ENCODE measurements at regions not wholly inside any gene's neighbourhood (a gene's known extent, or its start where the extent isn't known, plus 50 kb on each side); places are given as distances from the start of the nearest gene placed in this dataset.

DNA sequence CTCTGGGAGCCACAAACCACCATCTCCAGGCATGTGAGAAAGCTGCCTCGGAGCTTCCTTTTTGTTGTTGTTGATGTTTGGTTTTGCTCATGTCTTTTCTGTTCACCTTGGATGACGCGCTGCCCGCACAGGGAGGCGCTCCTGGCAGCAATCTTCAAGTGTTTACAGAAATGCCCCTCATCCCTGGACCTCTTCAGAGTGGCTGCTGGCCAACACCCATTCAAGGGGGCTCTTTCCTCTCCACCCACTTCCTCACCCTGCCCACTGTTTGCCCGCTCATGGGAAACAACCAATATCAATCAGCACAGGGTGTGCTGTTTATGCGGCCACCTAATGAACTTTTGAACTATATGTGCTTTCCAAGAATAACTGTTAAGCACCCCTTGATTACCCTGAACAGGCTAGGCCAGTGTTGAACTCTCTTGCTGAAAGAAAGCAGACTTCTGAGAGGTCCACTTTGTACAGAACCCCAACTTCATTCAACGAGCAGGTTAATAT lies 355.1 kb upstream of the CLNK start:
- DNase-seq = no peak

DNA sequence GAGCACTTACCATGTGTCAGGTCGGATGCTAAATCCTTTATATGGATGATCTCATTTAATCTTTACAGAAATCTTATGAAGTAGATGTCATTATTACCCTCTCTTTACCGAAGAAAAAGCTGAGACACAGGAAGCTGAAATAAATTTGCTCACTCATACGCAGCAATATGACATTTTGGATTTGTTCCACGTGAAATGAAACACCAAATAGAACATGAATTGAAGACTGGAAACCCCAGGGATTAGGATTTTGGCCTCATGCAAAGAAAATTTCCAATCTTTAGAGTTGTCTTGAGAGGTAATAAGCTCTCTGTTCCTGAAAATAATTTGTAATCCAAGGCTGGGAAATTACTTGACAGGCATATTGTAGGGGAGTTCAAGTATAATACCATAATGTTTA lies 354.4 kb upstream of the CLNK start:
- DNase-seq = no peak

DNA sequence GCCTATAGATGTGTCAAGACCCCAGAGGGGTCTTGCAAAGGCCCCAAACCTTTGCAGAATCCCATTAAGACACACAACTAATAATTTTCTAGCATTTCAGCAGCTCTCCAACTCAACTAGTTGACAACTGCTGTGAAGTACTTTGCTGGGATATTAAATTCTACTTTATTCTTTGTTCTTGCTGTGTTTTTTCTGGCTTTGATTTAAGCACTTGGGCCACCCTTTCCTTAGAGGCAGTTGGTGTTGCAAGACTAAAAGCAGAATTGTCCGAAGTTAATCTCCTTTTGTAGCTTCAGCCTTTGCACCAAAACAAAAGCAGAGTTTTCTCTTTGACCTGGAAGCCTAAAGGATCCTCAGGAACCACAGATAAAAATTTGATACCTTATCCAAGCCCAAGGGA lies 353.1 kb upstream of the CLNK start:
- DNase-seq = no peak

DNA sequence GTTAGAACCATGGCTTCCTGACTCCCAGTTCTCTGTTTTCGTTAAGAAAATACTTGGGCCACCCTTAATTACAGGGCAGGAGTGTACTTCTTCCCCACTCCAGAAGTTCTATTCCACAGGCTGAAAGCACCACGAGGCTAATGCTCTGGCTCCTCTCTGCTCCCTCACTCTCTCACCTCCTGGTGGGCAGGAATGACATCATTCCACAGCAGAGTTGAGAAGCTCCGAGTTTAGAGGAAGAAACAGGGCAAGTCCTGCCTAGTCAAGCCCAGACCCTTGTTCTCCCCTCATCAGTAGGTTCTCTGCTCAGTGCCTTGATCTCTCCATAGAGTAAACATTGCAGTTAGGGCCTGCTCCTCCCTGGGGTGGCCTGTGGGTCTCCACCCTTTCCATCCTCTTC lies 343.8 kb upstream of the CLNK start:
- DNase-seq = no peak

DNA sequence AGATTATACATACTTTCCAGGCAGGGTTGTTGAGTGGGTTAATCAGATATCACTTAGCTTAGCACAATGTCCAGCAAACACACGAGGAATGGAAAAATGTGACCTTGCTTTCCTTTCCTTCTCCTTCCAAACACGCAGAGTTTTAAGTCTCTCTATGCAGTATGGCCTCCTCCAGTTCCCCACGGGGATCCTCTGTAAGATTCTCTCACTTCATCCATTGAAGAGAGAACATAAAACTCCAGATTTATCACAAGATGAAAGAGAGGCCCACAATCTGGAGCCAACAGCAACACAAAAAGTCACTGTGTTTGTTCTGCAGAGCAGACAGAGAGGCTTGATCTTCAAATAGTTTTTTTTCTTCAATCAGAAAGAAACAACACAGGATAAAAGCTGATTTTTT lies 336.8 kb upstream of the CLNK start:
- DNase-seq = no peak

DNA sequence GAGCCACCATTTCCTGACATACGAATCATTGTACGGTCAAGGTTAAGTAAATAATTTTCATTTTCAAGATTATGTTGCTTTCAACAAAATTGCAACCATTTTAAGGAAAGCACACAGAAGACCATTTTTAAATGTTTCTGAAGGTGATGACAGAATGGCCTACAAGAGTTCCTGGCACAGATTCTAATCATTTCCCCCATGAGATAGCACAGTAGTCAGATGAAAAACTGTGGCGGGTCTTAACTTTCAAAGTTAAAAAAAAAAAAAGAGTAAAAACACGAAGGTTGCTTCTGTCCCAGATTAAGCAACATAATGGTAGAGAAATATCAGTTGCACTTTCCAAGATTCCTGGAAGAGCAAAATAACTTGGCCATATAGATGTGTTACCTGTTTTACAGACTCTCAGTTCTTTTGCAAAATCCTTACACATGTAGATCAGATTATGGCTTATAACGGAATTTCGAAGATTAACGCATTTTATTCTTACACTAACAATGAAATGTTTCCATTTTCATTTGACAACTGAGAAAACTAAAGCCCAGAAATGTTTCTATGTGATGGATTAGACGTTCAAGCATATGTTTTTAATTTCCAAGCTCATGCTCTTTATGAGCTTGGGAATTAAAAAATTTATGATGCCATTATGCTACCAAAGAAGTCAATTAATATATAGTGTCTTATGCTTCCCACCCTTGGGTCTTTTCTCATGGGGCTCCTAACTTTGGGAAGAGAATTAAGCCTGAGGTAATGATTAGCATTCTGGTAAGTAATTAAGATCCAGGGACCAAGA lies 335.1 kb upstream of the CLNK start:
- no peak for DNase-seq

DNA sequence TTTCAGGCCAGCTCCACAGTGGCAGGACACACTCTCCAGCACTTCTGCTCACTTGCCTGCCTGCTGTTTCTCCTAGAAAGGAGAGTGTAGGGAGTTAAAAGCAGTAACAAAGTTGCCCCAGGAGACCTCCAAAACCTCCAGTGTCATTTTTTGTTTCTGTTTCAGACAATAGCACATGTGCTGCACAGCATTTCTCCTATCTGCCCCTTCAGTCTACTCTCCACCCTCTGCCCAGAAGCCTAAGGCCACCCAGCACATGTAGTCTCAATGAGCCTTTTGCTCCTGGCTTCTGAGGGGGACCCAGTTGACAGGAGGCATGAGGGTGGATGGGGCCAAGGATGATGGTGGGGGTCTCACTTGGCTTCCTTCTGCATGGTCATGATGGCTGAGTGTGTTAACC lies 329.6 kb upstream of the CLNK start:
- no peak for DNase-seq

DNA sequence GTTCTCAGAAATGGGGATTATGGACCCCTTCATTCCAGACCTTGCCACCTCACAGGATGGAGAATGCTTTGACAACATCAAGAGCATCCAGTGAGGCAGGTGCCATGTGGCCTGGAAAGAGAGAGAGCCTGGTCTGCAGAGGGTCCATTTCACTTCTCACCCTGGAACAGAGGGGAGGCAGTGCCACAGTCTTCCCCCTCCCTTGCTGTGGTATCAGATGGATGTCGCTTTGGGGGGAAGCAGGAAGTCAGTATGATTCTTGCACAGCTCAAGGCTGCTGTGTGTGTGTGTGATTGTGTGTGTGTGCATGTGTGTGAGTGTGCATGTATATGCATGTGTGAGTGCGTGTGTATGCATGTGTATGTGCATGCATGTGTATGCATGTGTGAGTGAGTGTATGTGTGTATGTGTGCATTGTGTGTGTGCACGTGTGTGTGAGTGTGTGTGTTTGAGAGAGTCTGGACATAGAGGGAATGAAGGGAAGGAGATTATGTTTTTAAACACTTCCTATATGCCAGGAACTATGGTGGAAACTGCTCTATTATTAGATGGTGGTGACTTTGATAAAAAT lies 328.6 kb upstream of the CLNK start:
- no peak for DNase-seq

DNA sequence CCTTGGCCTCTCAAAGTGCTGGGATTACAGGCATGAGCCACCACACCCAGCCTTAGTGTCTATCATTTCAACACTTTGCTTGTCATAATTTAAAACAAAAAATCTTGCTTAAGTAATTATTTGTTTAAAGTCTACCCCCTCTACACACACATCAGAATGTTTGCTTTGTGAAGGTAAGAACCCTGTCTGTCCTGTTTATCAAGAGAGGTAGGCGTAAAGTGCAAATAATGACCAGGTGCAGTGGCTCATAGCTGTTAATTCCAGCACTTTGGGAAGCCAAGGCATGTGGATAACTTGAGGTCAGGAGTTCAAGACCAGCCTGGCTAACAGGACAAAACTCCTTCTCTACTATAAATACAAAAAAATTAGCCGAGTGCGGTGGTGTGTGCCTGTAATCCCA lies 326.7 kb upstream of the CLNK start:
- DNase-seq = no peak

DNA sequence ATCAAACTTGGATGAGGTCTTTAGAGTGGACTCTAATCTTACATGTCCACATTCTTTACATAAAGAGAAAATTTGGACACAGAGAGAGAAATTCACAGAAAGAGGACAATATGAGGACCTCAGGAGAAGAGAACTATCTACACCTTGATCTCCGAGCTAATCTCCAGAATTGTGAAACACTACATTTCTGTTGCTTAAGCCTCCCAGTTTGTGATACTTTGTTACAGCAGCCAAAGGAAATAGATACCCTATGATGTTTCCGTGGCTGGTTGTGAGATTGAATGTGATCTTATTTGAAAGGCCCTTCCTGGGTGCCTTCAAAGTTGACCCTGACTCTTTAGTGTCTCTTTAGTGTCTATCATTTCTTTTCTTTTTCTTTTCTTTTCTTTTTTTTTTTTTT lies 326.1 kb upstream of the CLNK start:
- no peak for DNase-seq

DNA sequence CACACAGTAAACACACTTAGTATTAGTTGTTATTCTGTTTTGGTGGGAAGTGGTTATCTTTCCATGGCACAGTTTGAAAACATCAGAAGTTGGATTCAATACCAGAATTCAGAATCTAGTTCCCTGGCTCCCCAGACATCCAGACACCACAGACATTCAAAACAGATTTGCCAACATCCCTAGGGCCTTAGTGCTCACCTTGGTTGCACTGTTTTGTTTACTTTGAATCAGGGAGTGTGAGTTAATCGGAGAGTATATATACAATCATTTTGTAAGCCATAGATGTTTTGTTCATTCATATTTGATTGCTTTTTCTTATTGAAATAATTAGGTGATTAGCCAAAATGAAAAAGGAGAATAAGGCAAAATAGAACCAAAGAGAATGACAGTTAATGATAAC lies 324.7 kb upstream of the CLNK start:
- DNase-seq = no peak

DNA sequence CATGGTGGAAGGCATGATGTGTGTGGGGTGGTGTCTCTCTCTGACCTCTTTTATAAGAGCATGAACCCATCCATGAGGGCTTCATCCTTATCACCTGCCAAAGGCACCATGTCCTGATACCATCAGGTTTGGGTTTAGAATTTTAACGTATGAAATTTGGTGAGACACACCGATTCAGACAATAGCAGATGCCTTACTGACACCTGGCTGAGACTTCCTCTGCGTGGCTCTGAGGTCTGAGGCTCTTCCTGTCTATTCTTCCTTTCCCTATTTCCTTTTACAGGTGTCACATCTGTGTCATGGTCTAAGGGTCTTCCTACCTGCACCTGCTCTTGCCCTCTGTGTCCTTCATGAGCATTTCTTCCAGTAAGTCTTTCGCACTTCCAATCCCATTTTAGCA lies 320.7 kb upstream of the CLNK start:
- DNase-seq = no peak

DNA sequence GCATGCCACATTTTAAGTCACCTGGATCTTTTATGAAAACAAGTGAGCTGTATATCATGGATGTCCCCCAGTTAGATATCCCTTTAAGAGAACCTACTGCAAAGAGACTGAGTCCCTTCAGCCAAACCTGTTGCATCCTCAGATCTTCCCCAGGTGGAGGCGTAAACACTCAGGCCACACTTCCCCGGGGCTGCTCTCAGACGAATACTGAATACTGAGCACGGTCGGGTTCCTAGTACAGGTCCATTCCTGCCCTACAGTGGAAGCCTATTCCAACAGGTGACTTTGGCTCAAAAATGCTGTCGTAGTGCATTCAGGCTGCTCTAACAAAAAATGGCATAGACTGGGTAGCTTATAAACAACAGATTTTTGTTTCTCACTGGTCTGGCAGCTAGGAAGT lies 320.2 kb upstream of the CLNK start:
- no peak for DNase-seq

DNA sequence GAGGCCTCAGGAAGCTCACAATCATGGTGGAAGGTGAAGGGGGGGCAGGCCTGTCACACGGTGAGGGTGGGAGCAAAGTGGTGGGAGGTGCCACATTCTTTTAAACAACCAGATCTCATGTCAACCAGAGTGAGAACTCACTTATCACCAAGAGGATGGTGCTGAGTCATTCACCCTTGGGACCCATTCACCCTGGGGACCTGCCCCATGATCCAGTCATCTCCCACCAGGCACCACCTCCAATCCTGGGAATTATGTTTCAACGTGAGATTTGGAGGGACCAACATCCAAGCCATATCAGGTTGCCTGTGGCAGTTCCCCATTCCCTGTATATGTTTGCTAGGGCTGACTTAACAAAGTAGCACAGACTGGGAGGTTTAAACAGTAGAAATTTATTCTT lies 318.4 kb upstream of the CLNK start:
- no peak for DNase-seq

DNA sequence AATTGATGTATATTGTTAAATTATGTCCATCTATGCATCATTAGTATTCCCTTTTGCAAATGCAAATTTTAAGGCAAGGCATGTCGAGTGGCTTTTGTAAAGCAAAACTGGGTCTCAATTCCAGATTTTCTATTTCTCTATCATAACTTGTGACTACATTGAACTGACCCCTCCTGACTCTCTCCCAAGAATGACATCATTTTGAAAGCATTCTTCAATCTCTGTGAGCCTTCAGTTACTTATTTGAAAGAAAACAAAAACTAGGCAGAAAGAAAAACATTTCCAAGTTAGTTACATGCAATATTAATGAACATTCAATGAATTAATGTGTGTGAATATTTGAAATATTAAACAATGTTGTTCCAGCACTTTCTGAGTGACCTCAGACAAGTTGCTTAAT lies 314.3 kb upstream of the CLNK start:
- DNase-seq = no peak

DNA sequence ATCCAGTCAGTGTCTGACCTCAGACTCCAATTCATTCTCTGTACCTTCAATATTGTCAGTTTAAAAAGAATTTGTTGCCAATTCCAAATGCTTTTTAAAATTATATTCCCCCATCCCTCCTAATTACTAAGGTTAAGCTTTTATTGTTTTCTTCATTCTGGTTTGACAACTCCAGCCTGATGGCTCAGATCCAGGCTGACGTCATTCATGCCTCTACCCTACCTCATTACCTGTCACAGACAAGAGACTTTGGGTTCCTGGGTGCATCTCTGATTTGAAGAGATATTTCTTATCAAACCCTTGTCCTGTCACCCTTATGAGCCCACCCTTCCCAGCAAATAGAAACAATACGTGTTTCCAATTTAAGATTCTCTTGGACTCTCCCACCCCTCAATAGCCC lies 300.2 kb upstream of the CLNK start:
- no peak for DNase-seq

DNA sequence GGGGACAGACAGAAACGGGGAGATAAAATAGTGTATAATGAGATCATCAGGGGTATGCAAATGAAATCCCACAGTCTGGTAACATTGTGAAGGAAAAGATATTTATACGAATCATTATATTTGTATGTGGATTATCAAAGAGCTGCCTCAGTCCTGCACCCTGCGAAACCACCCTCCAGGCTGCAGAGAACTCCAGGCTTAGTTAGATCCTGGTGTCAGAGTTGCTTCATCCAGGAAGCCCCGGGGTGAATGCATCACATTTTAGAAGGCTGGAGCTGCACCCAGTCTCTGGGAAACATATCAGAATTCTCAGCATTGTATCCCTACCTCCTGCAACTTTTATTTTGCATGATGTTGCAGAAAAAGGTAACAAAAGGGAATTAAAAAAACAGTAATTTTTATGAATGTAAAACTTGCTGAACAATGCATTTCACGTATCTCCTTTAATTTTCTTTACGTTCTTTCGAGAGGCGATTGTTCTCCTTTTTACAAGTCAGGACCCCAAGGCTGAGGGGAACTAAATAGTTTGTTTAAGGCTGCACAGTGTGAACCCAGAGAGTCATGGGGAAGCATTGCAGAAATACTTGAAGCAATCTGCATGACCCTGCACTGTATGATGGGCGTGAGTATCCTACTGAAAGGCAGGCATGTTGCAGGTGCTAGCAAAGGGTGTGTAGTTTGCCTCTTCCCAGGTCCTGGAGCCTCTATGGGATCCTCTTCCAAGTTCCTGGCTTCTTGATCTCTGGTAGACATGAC lies 299.5 kb upstream of the CLNK start:
- no peak for DNase-seq

DNA sequence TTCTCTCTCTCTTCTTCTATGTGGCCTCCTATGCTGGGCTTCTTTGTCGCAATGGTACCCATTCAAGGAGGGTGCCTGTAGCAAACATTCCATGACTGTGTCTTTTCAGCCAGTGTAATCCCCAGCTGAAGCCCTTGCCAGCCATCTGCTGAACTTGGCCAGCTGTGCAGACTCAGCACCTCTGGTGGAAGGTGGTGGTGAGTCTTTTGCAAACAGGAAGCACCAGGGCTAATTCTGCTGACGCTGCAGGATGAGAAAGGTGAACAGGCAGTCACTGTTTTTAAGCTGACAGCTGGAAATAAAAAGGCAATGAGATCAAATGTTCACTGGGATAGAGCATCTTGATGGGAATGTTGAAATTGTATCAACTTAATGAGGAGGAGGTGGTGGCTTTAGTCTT lies 298.7 kb upstream of the CLNK start:
- DNase-seq = no peak

DNA sequence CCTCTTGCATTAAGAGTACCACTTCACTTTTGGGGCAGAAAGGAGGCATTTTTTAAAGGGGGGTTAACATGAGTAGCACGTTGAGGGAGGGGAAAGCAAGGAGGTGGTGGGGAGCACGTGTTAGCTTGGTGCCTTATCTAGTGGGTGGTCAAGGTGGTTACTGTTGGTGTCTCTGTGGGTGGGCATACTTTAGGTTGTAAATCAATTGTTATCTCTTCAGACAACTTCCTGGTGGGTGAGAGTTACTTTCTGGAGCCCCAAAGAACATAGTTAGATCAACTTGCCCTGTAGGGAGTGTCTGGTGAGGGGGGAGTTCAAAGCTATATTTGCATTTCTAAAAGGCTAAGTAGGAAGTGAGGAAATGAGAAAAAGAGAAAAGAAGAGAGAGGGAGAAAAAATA lies 297.7 kb upstream of the CLNK start:
- no peak for DNase-seq

DNA sequence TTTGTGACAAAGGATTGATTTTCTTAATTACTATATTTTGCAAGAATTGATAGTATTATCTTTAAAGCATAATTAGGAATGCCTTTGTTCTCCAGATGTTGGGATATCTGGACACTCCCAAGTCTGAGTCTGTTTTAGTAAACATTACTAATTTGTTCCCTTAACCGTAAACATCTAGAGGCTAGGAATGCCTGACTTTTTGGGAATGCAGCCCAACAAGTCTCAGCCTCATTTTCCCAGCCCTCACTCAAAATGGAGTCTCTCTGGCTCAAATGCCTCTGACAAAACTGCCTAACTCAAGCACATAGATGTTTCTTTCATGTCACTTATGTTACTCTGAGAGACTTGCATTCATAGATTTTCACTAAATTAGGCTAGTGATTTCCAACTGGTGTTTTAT lies 297.0 kb upstream of the CLNK start:
- no peak for DNase-seq

DNA sequence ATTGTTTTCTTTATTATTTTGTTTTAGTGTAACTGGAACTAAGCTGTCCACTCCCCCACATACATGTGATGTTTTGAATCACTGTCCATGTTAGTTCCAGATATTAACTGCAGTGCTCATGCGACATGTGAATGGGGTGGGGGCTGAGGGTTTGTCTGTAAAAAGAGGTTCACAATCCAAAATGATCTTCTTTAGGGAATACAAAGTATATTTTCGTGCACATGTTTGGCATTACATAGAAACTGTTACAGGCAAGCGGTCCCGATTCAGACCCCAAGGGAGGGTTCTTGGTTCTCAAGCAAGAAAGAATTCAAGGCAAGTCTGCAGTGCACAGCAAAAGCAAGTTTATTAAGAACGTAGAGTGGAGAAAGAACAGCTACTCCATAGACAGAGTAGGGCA lies 296.5 kb upstream of the CLNK start:
- no peak for DNase-seq

DNA sequence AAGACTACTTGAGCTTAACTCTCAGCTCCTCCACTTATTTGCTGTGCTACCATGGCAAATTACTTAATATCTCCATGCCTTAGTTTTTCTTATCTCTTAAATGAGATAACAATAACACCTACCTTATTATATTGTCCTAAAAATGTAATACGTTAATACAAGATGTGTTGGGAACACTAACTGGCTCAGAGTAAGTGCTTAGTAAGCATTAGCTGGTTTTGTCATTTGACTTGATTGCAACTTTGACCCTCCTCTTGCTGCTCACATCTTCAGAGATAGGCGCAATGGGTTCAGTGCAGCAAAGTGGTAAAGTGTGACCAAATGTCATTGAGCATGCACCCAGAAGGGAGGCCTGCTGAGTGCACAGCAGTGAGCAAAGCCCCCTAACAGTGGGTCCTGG lies 294.5 kb upstream of the CLNK start:
- DNase-seq = no peak

DNA sequence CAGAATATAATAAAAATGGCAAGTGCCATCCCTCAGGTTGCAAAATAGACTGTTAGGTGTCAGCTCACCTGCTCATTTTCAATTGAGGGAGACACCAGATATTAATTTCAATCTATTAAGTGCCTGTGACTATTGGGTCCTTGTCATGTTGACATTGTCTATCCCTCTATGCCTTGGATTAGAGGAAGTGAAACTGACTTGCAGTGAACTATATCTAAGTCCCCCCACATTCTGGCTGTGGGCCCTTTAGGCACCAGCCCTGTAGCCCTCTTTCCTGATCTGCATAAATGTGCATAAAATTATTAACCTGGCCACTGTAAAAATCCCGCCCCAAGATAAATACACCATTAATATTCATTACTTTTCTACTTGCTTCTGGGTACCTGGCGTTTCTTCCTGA lies 293.0 kb upstream of the CLNK start:
- no peak for DNase-seq

DNA sequence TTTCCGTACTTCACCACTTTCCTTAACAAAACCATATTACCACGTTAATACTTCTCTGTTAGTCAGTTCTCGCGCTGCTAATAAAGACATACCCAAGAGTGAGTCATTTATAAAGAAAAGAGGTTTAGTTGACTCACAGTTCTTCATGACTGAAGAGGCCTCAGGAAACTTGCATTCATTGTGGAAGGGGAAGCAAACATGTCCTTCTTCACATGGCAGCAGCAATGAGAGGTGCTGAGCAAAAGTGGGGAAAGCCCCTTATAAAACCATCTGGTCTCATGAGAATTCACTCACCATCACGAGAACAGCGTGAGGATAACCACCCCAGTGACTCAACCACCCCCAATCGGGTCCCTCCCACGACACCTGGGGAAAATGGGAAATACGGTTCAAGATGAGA lies 289.8 kb upstream of the CLNK start:
- no peak for DNase-seq

Data from NCI-H1694 (cell line).